HEK293 (cell line): ENCODE measurements at regions not wholly inside any gene's neighbourhood (a gene's known extent, or its start where the extent isn't known, plus 50 kb on each side); places are given as distances from the start of the nearest gene placed in this dataset.

Source experiments
- CTCF ChIA-PET: fragments of 350-600 bp; formaldehyde crosslinking; extraction: SDS; loops from one replicate; lab custom pipeline; 2021; ENCODE audit warnings: antibody characterized with exemption; lab: Yijun Ruan, JAX
- POLR2A ChIA-PET: fragments of 300-600 bp; formaldehyde crosslinking; extraction: SDS; loops from one replicate; lab custom pipeline; 2020; ENCODE audit warnings: antibody characterized with exemption, inconsistent platforms; lab: Yijun Ruan, JAX
- H3K27ac ChIP-seq: fragments of 200-500 bp; sonication (Bioruptor generic); 2 replicates; pipeline ENCODE4 v1.5.1; 2014; ENCODE audit warnings: low read depth, low read length, control low read depth, inconsistent platforms; ENCODE audit errors: extremely low read depth
- H3K36me3 ChIP-seq, 2 experiments: fragments of 200-500 bp in 1 of 2; sonication (Bioruptor generic) in 1 of 2; 1 replicate in 1 of 2; 2 replicates in 1 of 2; pipeline ENCODE4 v1.5.1; 2014 to 2017; ENCODE audit warnings: inconsistent platforms in 2 of 2, low read length in 2 of 2; ENCODE audit not compliant: control insufficient read depth in 2 of 2, insufficient read depth in 1 of 2
- H3K4me1 ChIP-seq: fragments of 200-500 bp; sonication (Bioruptor generic); 2 replicates; pipeline ENCODE4 v1.5.1; 2014; ENCODE audit warnings: mild to moderate bottlenecking, low read length, inconsistent platforms; ENCODE audit not compliant: control insufficient read depth, insufficient read depth
- H3K4me3 ChIP-seq: 2 replicates; pipeline ENCODE4 v1.5.1; 2011; ENCODE audit warnings: low read depth, mild to moderate bottlenecking, control low read depth, low read length, moderate library complexity
- H3K9me3 ChIP-seq: fragments of 200-500 bp; sonication (Bioruptor generic); 2 replicates; pipeline ENCODE4 v1.5.1; 2014; ENCODE audit warnings: low read depth, low read length, inconsistent platforms; ENCODE audit not compliant: control insufficient read depth, insufficient read depth
- FEZF1 ChIP-seq: fragments of 450-650 bp; formaldehyde crosslinking; IDR thresholded peaks from 2 replicates; pipeline ENCODE4 v1.5.1; 2016; ENCODE audit warnings: missing biosample characterization, missing genetic modification characterization
- MZF1 ChIP-seq: fragments of 450-650 bp; formaldehyde crosslinking; IDR thresholded peaks from 2 replicates; pipeline ENCODE4 v1.5.1; 2017; ENCODE audit warnings: missing biosample characterization, missing genetic modification characterization, borderline replicate concordance
- OVOL3 ChIP-seq: fragments of 450-650 bp; formaldehyde crosslinking; IDR thresholded peaks from 2 replicates; pipeline ENCODE4 v1.5.1; 2016; ENCODE audit warnings: missing biosample characterization, missing genetic modification characterization
- WT1 ChIP-seq: fragments of 450-650 bp; formaldehyde crosslinking; IDR thresholded peaks from 2 replicates; pipeline ENCODE4 v1.5.1; 2016; ENCODE audit warnings: missing biosample characterization, missing genetic modification characterization
- ZNF10 ChIP-seq: fragments of 450-650 bp; formaldehyde crosslinking; IDR thresholded peaks from 2 replicates; pipeline ENCODE4 v1.5.1; 2017; ENCODE audit warnings: missing biosample characterization, missing genetic modification characterization
- ZNF112 ChIP-seq: fragments of 450-650 bp; formaldehyde crosslinking; IDR thresholded peaks from 2 replicates; pipeline ENCODE4 v1.5.0; 2017; ENCODE audit warnings: missing biosample characterization, missing genetic modification characterization
- ZNF114 ChIP-seq: fragments of 450-650 bp; formaldehyde crosslinking; IDR thresholded peaks from 2 replicates; pipeline ENCODE4 v1.5.0; 2017; ENCODE audit warnings: missing biosample characterization, missing genetic modification characterization
- ZNF132 ChIP-seq: fragments of 450-650 bp; formaldehyde crosslinking; IDR thresholded peaks from 2 replicates; pipeline ENCODE4 v1.5.1; 2017; ENCODE audit warnings: missing biosample characterization, missing genetic modification characterization, borderline replicate concordance
- ZNF169 ChIP-seq: fragments of 450-650 bp; formaldehyde crosslinking; IDR thresholded peaks from 2 replicates; pipeline ENCODE4 v1.5.1; 2016; ENCODE audit warnings: missing biosample characterization, missing genetic modification characterization
- ZNF19 ChIP-seq: fragments of 450-650 bp; formaldehyde crosslinking; IDR thresholded peaks from 2 replicates; pipeline ENCODE4; 2016; ENCODE audit warnings: missing biosample characterization, missing genetic modification characterization, low read depth
- ZNF266 ChIP-seq: fragments of 450-650 bp; formaldehyde crosslinking; IDR thresholded peaks from 2 replicates; pipeline ENCODE4 v1.5.1; 2016; ENCODE audit warnings: missing biosample characterization, missing genetic modification characterization, low read depth
- ZNF354C ChIP-seq: fragments of 450-650 bp; formaldehyde crosslinking; IDR thresholded peaks from 2 replicates; pipeline ENCODE4 v1.5.1; 2016; ENCODE audit warnings: missing biosample characterization, missing genetic modification characterization, low read depth, borderline replicate concordance
- ZNF404 ChIP-seq: fragments of 450-650 bp; formaldehyde crosslinking; IDR thresholded peaks from 2 replicates; pipeline ENCODE4 v1.5.1; 2017; ENCODE audit warnings: missing biosample characterization, missing genetic modification characterization
- ZNF510 ChIP-seq: fragments of 450-650 bp; formaldehyde crosslinking; IDR thresholded peaks from 2 replicates; pipeline ENCODE4 v1.5.1; 2018; ENCODE audit warnings: mild to moderate bottlenecking, missing genetic modification characterization, missing biosample characterization; ENCODE audit not compliant: insufficient replicate concordance
- ZNF529 ChIP-seq: fragments of 450-650 bp; formaldehyde crosslinking; IDR thresholded peaks from 2 replicates; pipeline ENCODE4 v1.5.1; 2017; ENCODE audit warnings: missing genetic modification characterization, missing biosample characterization; ENCODE audit not compliant: insufficient replicate concordance
- ZNF530 ChIP-seq: fragments of 450-650 bp; formaldehyde crosslinking; IDR thresholded peaks from 2 replicates; pipeline ENCODE4 v1.5.1; 2016; ENCODE audit warnings: low read depth, missing biosample characterization, missing genetic modification characterization
- ZNF544 ChIP-seq: fragments of 450-650 bp; formaldehyde crosslinking; IDR thresholded peaks from 2 replicates; pipeline ENCODE4 v1.5.0; 2017; ENCODE audit warnings: missing biosample characterization, missing genetic modification characterization
- ZNF549 ChIP-seq: fragments of 450-650 bp; IDR thresholded peaks from 2 replicates; pipeline ENCODE4 v1.5.1; 2018; ENCODE audit warnings: missing biosample characterization, missing genetic modification characterization, mild to moderate bottlenecking, inconsistent platforms, moderate library complexity
- ZNF701 ChIP-seq: fragments of 450-650 bp; formaldehyde crosslinking; IDR thresholded peaks from 2 replicates; pipeline ENCODE4 v1.5.1; 2016; ENCODE audit warnings: missing biosample characterization, missing genetic modification characterization
- ZNF776 ChIP-seq: fragments of 450-650 bp; formaldehyde crosslinking; IDR thresholded peaks from 2 replicates; pipeline ENCODE4 v1.5.0; 2017; ENCODE audit warnings: missing biosample characterization, missing genetic modification characterization, borderline replicate concordance
- ZNF777 ChIP-seq: fragments of 450-650 bp; formaldehyde crosslinking; IDR thresholded peaks from 2 replicates; pipeline ENCODE4 v1.5.1; 2017; ENCODE audit warnings: missing biosample characterization, missing genetic modification characterization, borderline replicate concordance
- ZNF837 ChIP-seq: fragments of 450-650 bp; formaldehyde crosslinking; IDR thresholded peaks from 2 replicates; pipeline ENCODE4 v1.5.1; 2016; ENCODE audit warnings: missing biosample characterization, missing genetic modification characterization
- TF ChIP-seq, protein P1 (sequence below): fragments of 450-650 bp; formaldehyde crosslinking; IDR thresholded peaks from 2 replicates; pipeline ENCODE4 v1.5.1; 2016; ENCODE audit warnings: missing biosample characterization, missing genetic modification characterization, borderline replicate concordance
- TF ChIP-seq, protein P2 (sequence below): fragments of 450-650 bp; formaldehyde crosslinking; IDR thresholded peaks from 2 replicates; pipeline ENCODE4 v1.5.1; 2016; ENCODE audit warnings: missing biosample characterization, missing genetic modification characterization
- TF ChIP-seq, protein P3 (sequence below): fragments of 450-650 bp; formaldehyde crosslinking; IDR thresholded peaks from 2 replicates; pipeline ENCODE4 v1.5.1; 2016; ENCODE audit warnings: missing biosample characterization, missing genetic modification characterization

DNA sequence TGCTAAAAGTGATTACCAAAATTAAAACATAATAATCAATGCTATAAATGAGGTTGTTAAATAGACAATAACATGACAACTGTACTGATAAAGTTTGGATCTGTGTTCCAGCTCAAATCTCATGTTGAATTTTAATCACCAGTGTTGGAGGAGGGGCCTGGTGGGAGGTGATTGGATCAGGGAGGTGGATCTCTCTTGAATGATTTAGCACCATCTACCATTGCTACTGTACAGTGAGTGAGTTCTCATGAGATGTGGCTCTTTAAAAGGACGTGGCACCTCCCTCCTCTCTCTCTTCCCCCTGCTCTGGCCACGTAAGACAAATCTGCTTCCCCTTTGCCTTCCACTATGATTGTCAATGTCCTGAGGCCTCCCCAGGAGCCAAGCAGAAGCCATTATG is 77.5 kb downstream of the HTR5A start:
- H3K4me1 ChIP-seq: no peaks in the 10 kb centered on the region
- H3K27ac ChIP-seq: no peak overlapping the region
- TF ChIP-seq ZNF529 (no peak), FEZF1 (tag by site-specific recombination) (no peak), ZNF701 (tag by site-specific recombination) (no peak), WT1 (tag by site-specific recombination) (no peak), ZNF10 (tag by site-specific recombination) (no peak), ZNF266 (no peak), ZNF19 (tag by site-specific recombination) (no peak), ZNF354C (tag by site-specific recombination) (no peak), ZNF837 (no peak), ZNF777 (tag by site-specific recombination) (no peak)
- TF ChIP-seq, protein P1, sequence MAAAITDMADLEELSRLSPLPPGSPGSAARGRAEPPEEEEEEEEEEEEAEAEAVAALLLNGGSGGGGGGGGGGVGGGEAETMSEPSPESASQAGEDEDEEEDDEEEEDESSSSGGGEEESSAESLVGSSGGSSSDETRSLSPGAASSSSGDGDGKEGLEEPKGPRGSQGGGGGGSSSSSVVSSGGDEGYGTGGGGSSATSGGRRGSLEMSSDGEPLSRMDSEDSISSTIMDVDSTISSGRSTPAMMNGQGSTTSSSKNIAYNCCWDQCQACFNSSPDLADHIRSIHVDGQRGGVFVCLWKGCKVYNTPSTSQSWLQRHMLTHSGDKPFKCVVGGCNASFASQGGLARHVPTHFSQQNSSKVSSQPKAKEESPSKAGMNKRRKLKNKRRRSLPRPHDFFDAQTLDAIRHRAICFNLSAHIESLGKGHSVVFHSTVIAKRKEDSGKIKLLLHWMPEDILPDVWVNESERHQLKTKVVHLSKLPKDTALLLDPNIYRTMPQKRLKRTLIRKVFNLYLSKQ (tag by site-specific recombination): no peak
- TF ChIP-seq, all 188 proteins: peak for 0
- ChIA-PET CTCF (no interaction called here), POLR2A (no interaction called here)
- Histone ChIP-seq H3K36me3 (no peaks in the 10 kb centered on the region), H3K9me3 (no peaks in the 10 kb centered on the region), H3K4me3 (no peak overlapping the region)

DNA sequence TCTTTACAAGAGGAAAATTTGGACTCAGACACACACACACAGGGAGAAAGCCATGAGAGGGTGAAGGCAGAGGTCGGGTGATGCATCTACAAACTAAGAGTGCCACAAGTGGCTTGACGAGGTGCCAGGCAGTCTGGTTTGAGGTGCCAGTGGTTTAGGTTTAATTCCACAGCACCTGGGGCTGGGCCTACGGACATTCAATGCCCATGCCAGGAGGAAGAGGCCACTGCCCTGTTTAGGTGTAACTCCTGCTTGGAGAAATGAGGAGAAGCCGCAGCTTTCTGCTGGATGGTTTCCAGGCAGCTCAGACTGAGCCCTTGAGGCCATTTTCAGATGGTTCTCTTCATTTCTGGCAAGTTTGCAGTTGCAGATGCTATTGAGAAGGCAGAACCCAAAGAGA is 83.6 kb downstream of the HTR5A start:
- H3K4me3 ChIP-seq: no peak overlapping the region
- CTCF ChIA-PET: interaction anchor here (0.6 kb wide), 1 partner anchor 615 kb away, joined by 3 read pairs; no protein-coding TSS in a partner anchor
- H3K27ac ChIP-seq: no peak overlapping the region
- POLR2A ChIA-PET: no interaction called here
- no peaks in the 10 kb centered on the region for H3K9me3 ChIP-seq
- TF ChIP-seq, protein P2, sequence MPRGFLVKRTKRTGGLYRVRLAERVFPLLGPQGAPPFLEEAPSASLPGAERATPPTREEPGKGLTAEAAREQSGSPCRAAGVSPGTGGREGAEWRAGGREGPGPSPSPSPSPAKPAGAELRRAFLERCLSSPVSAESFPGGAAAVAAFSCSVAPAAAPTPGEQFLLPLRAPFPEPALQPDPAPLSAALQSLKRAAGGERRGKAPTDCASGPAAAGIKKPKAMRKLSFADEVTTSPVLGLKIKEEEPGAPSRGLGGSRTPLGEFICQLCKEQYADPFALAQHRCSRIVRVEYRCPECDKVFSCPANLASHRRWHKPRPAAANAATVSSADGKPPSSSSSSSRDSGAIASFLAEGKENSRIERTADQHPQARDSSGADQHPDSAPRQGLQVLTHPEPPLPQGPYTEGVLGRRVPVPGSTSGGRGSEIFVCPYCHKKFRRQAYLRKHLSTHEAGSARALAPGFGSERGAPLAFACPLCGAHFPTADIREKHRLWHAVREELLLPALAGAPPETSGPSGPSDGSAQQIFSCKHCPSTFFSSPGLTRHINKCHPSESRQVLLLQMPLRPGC (tag by site-specific recombination): no peak
- TF ChIP-seq ZNF114 (no peak), ZNF169 (tag by site-specific recombination) (no peak), OVOL3 (tag by site-specific recombination) (no peak)
- TF ChIP-seq, protein P3, sequence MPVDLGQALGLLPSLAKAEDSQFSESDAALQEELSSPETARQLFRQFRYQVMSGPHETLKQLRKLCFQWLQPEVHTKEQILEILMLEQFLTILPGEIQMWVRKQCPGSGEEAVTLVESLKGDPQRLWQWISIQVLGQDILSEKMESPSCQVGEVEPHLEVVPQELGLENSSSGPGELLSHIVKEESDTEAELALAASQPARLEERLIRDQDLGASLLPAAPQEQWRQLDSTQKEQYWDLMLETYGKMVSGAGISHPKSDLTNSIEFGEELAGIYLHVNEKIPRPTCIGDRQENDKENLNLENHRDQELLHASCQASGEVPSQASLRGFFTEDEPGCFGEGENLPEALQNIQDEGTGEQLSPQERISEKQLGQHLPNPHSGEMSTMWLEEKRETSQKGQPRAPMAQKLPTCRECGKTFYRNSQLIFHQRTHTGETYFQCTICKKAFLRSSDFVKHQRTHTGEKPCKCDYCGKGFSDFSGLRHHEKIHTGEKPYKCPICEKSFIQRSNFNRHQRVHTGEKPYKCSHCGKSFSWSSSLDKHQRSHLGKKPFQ: no peak
- TF ChIP-seq, all 188 proteins: peak for 0
- no peaks in the 10 kb centered on the region for H3K4me1 ChIP-seq
- H3K36me3 ChIP-seq: no peaks in the 10 kb centered on the region

DNA sequence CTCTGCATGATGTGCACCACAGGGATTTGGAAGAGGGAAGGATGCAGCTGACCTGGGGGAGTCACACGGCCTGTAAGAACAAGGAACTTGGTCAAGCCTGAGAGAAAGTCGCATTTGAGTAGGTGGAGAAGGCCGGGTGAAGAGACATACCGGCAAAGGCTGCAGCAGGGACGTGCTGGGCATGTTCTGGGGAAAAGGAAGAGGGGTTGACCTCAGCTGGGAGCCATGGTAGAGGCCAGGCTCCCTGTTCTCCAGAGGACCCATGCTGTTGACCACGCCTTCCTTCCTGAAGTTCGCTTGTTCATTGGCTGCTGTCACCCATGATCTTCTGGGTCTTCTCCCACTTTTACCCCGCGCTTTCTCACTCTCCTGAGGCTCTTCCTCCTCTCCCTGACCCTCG is 84.5 kb downstream of the HTR5A start:
- TF ChIP-seq ZNF549 (tag by site-specific recombination) (no peak), ZNF404 (tag by site-specific recombination) (no peak), ZNF132 (no peak), ZNF544 (tag by site-specific recombination) (no peak), ZNF112 (no peak), MZF1 (tag by site-specific recombination) (no peak), ZNF776 (no peak), ZNF510 (tag by site-specific recombination) (no peak), ZNF530 (no peak)
- no peaks in the 10 kb centered on the region for H3K4me1 ChIP-seq
- H3K9me3 ChIP-seq: no peaks in the 10 kb centered on the region
- no peak overlapping the region for H3K27ac ChIP-seq
- CTCF ChIA-PET: interaction anchor here (0.6 kb wide), 1 partner anchor 614 kb away, joined by 3 read pairs; no protein-coding TSS in a partner anchor
- no peak overlapping the region for H3K4me3 ChIP-seq
- no peaks in the 10 kb centered on the region for H3K36me3 ChIP-seq
- POLR2A ChIA-PET: no interaction called here
